ENCODE measurements at regions not wholly inside any gene's neighbourhood (a gene's known extent, or its start where the extent isn't known, plus 50 kb on each side); places are given as distances from the start of the nearest gene placed in this dataset.

DNA sequence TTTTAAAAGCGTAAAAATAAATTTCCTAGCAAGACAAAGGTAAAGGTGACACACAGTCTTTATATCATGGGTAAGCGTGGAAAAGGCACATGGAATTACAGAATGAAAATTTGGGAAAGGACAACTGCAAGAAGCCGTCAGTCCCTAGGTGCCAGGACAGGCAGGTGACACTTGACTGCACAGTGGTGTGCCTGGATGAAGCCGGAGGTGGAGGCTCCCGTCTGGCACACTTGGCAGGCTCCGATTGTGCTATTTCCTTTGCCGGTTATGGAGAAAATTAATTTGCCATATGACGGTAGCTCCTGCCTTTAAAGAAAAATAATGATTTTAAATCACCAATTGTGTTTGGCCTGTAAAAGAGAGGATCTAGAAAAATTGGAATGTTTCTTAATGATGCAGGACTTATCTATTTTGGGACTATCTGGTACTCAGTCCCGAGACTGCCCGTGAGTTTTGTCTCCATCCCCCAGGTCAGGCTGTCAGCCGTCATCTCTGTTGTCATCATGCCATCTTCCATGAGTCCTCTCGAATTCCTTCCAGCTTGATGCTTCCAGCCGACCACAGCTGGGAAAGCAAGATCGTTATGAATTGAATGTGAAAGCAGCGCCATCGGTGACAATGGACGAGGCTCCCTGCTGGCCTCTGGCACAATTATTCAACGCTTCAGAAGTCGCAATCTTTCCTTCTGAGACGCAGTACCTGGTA is 56.2 kb upstream of the MGMT start:
- Mint-ChIP-seq H3K27me3 (no peaks in the 10 kb centered on the region), H3K9me3 (no peaks in the 10 kb centered on the region), H3K4me3 (no peak overlapping the region), H3K4me1 (no peaks in the 10 kb centered on the region), H3K27ac (no peak overlapping the region), H3K36me3 (ENCODE audit: low read depth) (no peaks in the 10 kb centered on the region)
- ChIA-PET POLR2A (no interaction called here), CTCF (no interaction called here)
- DNase-seq = no peak

DNA sequence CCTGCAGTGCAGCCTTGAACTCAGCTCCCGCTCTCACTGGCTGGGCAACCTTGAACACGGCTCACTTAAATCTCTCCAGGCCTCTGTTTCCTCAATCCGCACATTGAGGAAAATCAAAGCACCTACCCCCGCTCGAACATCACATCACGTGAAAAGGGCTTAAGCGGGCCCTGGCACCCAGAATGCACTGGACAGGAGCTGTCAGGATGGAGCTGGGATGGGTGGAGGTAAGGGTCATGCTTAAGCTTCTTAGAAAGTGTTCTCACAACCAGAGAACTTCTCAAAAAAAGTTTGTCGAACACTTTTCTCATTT is 55.7 kb upstream of the MGMT start:
- no peaks in the 10 kb centered on the region for H3K4me1 Mint-ChIP-seq
- no peak overlapping the region for H3K27ac Mint-ChIP-seq
- ChIA-PET POLR2A (no interaction called here), CTCF (no interaction called here)
- H3K27me3 Mint-ChIP-seq = no peaks in the 10 kb centered on the region
- H3K4me3 Mint-ChIP-seq = no peak overlapping the region
- no peaks in the 10 kb centered on the region for H3K36me3 Mint-ChIP-seq (ENCODE audit: low read depth)
- no peaks in the 10 kb centered on the region for H3K9me3 Mint-ChIP-seq
- no peak for DNase-seq

DNA sequence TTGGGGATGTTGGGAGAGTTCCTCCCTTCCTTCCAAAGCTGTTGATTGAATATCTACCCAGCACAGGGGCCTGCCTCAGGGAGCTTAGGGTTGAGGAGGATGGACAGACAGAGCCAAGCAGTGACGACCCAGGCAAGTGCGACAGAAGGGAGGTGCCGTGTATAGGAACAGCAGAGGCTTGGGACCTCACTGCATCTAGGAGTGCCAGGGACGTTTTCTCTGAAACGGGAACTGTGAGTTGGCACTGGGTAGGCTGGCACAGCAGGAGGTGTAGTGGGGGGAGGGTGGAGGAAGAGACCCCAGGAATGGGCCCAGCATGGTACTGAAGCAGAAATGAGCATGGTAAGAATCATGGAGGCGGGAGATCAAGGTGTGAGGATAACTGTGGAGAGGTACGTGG is 55.3 kb upstream of the MGMT start:
- no peaks in the 10 kb centered on the region for H3K4me1 Mint-ChIP-seq
- no peak overlapping the region for H3K4me3 Mint-ChIP-seq
- ChIA-PET POLR2A (no interaction called here), CTCF (no interaction called here)
- H3K36me3 Mint-ChIP-seq (ENCODE audit: low read depth) = no peaks in the 10 kb centered on the region
- no peak overlapping the region for H3K27ac Mint-ChIP-seq
- H3K27me3 Mint-ChIP-seq = no peaks in the 10 kb centered on the region
- no peak for DNase-seq
- H3K9me3 Mint-ChIP-seq = no peaks in the 10 kb centered on the region

DNA sequence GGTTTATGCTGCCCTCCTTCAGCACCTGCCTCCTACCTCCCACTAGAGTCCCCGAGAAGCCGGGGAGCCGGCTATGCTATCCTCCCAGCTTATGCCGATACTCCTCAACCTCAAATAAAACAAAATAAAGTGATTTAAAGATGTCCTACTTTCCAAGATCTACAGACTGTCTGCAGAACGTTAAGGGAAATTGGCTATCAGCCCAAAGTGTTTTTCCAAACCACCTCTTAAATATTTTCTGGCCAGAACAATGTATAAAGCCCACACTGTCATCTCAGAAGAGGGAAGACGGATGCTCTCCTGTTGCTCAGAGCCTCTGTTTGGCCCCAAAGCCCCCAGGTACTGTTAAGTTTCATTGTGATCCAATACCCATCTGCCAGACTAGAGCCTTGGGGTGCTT is 54.0 kb upstream of the MGMT start:
- no peaks in the 10 kb centered on the region for H3K27me3 Mint-ChIP-seq
- no peak overlapping the region for H3K27ac Mint-ChIP-seq
- ChIA-PET CTCF (no interaction called here), POLR2A (no interaction called here)
- H3K9me3 Mint-ChIP-seq = no peaks in the 10 kb centered on the region
- no peaks in the 10 kb centered on the region for H3K36me3 Mint-ChIP-seq (ENCODE audit: low read depth)
- H3K4me1 Mint-ChIP-seq = no peaks in the 10 kb centered on the region
- DNase-seq = no peak
- H3K4me3 Mint-ChIP-seq = no peak overlapping the region

DNA sequence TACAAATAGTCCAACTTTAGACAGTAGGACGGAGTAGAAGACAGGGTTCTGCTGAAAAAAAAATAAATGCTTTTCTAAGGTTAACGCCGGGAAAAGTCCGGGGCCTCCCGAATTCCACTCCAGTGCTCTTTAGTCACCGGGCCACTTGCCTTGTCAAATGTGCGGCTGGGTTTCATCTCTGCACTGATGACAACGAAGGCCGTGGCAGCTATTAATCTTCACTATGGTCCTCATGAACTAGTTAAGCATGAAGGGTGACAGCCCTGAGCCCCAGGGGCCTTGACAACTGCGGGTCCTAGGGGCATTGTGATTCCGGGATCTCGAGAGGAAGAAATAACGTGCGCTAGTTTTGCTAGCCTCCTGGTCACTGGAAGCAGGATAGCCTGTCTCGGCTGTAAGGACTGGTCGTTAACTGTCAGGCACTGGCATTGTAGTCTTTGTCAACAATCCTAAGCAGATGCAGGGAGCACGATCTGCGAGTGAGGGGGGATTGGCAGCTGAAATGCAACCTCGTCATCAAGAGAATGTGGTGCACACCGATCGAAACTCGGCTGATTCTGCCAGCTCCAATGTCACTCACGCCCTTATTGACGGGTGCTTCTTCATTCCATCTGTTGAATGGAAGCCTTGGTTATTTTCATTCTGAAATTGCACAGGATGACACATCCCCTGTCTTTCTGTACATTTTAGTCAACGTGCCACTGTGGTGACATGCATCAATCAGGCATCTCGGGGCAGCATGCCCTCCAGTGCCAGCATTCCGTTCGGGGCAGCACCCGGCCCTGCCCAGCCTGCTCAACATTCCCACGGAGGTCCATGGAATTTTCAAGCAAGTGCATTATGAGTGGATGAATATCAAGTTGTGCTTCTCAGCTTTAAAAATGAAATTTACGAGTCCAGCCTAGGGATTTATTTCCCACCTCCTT is 51.6 kb upstream of the MGMT start:
- Mint-ChIP-seq H3K9me3 (no peaks in the 10 kb centered on the region), H3K27me3 (no peaks in the 10 kb centered on the region), H3K36me3 (ENCODE audit: low read depth) (no peaks in the 10 kb centered on the region), H3K27ac (no peak overlapping the region), H3K4me3 (no peak overlapping the region), H3K4me1 (no peaks in the 10 kb centered on the region)
- ChIA-PET POLR2A (no interaction called here), CTCF (no interaction called here)
- DNase-seq = no peak

DNA sequence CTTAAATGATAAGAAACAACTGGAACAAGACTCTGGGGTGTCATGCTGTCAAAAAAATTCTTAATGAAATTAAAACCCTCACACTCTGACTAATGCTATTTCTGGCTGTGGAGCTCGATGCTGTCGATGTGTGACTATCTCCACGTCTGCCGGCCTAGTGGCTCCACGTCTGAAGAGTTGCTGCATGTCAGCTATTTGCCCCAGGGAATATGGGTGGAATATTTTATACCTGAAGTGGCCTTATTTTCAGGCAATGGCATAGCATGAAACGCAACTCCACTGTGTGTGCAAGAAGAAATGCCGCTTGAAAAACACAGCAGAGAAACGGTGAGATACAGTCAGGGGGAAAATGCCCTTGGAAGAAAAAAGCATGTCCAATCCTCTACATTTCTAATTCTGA is 50.9 kb upstream of the MGMT start:
- no peaks in the 10 kb centered on the region for H3K9me3 Mint-ChIP-seq
- ChIA-PET CTCF (no interaction called here), POLR2A (no interaction called here)
- H3K36me3 Mint-ChIP-seq (ENCODE audit: low read depth) = no peaks in the 10 kb centered on the region
- no peak overlapping the region for H3K27ac Mint-ChIP-seq
- H3K4me1 Mint-ChIP-seq = no peaks in the 10 kb centered on the region
- DNase-seq = no peak
- no peaks in the 10 kb centered on the region for H3K27me3 Mint-ChIP-seq
- H3K4me3 Mint-ChIP-seq = no peak overlapping the region

DNA sequence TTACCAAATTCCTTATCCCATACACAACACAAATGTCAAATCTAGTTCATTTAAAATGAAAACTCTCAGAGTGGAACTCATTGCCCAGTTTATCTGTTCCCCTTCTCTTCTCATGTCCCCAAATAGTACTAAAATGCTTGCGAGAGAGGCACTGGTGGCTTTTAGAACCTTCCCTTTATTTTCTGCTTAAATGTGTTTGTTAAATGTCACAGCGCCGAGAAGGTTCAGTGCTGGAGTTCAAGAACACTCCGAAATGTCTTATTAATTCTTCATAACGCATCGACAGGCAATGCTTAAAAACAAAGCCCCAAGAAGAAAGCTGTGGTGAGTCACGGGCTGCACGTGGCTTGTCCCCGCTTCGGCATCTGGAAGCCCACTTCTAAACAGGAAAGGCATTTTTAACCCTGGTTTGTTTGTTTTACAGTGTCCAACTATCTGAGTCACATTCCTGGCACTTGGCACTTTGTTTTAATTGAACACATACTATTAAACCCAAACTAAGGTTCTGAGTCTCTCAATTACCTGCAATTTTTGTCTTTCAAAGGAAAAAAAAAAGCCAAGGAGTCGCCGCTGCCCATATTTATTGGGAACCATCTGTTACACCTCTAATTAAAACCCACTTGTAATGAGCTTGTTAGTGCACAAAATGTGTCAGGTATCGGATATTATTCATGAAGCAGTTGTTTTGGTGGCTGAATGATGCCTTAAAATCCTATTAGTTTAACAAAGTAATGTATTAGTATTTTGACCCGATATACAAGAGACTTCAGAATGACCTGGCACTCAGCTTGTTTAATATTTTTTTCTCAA is 49.9 kb upstream of the MGMT start:
- Mint-ChIP-seq H3K27ac (no peak overlapping the region), H3K27me3 (no peaks in the 10 kb centered on the region), H3K9me3 (no peaks in the 10 kb centered on the region), H3K4me3 (no peak overlapping the region), H3K36me3 (ENCODE audit: low read depth) (no peaks in the 10 kb centered on the region), H3K4me1 (no peaks in the 10 kb centered on the region)
- POLR2A ChIA-PET = no interaction called here
- DNase-seq = no peak
- CTCF ChIA-PET = no interaction called here
